Fibroblast of mammary gland (primary cell): ENCODE measurements at regions not wholly inside any gene's neighbourhood (a gene's known extent, or its start where the extent isn't known, plus 50 kb on each side); places are given as distances from the start of the nearest gene placed in this dataset.

Source experiments
- DNase-seq: peaks from one replicate; pipeline ENCODE4 v3.0.0-alpha.2; 2010; ENCODE audit warnings: low read depth
- H3K4me3 ChIP-seq: 2 replicates; pipeline ENCODE4 v1.5.1; 2011; ENCODE audit warnings: low read depth, mild to moderate bottlenecking, low read length, moderate library complexity; ENCODE audit not compliant: control insufficient read depth
- TF ChIP-seq, protein P1 (sequence below): conservative IDR thresholded peaks from 2 replicates; pipeline ENCODE4 v1.5.1; 2011; ENCODE audit warnings: low read depth, low read length, inconsistent platforms; ENCODE audit not compliant: control insufficient read depth, insufficient read depth

DNA sequence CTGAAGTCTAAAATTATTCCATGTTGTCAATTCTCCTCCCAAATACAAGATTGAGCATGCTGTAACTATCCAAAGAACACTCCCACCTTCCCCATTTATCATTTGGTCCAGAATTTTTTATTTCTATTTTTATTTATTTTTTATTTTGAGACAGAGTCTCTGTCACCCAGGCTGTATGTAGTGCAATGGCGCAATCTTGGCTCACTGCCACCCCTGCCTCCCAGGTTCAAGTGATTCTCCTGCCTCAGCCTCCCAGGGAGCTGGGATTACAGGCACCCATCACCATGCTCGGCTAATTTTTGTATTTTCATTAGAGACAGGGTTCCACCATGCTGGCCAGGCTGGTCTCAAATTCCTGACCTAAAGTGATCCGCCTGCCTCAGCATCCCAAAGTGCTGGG lies 306.8 kb downstream of the KLF12 start:
- no peak overlapping the region for H3K4me3 ChIP-seq
- no peak for DNase-seq
- TF ChIP-seq, protein P1, sequence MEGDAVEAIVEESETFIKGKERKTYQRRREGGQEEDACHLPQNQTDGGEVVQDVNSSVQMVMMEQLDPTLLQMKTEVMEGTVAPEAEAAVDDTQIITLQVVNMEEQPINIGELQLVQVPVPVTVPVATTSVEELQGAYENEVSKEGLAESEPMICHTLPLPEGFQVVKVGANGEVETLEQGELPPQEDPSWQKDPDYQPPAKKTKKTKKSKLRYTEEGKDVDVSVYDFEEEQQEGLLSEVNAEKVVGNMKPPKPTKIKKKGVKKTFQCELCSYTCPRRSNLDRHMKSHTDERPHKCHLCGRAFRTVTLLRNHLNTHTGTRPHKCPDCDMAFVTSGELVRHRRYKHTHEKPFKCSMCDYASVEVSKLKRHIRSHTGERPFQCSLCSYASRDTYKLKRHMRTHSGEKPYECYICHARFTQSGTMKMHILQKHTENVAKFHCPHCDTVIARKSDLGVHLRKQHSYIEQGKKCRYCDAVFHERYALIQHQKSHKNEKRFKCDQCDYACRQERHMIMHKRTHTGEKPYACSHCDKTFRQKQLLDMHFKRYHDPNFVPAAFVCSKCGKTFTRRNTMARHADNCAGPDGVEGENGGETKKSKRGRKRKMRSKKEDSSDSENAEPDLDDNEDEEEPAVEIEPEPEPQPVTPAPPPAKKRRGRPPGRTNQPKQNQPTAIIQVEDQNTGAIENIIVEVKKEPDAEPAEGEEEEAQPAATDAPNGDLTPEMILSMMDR = no peak

DNA sequence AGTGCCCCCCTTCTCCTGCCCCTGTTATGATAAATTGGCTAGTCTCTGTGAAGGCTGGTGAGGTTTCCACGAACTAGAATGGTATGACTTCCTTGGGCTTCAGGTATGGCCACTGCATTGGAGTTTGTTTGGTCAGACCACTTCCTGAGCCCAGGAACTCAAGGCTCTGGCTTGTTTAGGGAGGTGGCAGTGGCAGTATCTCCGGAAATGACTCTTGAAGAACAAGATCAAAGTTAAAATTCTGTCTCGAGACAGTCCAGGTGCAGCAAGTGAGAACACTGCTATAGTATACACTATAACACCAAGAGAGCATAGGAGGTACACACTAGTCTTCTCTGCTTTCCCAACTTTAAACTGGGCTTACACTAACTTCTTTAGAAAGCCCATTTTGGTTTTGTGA lies 309.1 kb downstream of the KLF12 start:
- TF ChIP-seq, protein P1 = no peak
- no peak overlapping the region for H3K4me3 ChIP-seq
- DNase-seq = no peak

DNA sequence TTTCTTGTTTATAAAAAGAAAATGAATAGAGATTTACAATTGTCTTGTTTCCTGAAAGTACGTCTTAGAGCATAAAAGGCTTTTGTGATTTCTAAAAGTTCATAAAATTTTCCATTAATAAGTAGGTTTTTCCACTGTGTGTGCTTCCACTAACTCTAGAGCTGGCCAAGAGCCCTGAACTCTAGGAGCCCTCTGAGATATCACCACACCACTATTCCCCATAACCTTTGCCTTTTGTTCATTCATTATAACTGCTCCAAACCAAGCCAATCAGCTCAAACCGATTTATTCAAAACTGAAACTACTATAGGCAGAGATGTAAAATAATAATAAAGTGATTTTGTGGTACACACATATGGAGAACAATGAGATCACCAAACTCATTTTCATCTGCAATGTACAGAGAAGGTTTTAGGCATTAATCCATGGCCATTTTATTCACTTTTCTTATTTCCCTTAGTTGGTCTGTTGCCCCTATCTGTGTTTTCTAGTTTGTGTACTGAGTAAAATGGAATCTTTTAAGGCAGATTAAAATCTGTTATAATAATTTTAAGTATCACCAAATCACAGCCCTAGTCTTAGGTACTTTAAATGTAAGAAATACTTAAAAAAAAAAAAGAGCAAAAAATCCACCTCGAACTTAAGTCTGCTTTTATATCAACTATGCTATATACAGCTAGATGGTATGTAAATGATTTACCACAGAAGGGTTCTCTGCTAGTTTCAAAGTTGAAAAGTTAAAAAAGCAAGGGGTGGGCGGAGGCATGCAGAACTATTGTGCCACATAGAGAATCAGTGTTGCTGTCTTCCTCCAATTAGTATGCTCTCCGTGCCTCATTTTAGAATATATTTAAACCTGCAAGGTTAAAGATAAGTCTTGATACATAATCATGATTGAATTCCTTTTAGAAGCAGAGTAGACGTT lies 311.3 kb downstream of the KLF12 start:
- H3K4me3 ChIP-seq = no peak overlapping the region
- TF ChIP-seq, protein P1 = no peak
- DNase-seq = no peak

DNA sequence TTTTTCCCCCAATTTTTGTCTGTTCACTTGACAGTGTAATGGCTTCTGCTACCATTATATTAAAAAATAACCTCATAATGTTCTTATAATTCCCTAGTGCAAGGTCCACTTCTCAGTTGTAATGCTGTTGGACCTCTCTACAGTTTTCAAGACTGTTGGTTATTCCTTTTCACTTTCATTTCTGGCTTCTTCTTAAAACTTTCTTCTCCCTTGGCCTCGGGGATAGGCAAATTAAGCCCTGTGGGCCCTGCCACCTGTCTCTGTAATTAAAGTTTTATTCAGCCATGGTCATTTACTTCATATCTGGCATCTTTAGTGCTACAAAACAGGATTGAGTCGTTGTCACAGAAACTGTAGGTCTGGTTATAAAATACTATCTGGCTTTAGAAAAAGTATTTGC lies 313.5 kb downstream of the KLF12 start:
- TF ChIP-seq, protein P1 = no peak
- no peak for DNase-seq
- H3K4me3 ChIP-seq = no peak overlapping the region

DNA sequence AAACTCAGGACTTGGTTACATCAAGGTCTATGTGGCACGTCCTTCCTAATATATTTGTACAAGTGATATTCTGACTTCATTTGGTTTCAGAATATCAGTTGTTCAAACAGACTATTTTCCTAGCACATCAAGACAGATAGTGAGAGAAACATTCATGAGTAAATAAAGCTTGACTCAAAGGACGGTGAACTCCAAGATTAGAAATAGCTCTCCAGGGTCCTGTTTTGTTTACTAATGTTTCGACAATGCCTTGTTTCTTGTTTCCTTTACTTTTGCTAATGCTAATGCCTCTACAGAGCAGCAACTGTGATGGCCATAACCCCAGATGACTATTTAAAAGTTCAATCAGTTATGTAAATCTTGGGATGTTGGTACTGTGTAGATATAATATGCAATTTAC lies 313.9 kb downstream of the KLF12 start:
- no peak overlapping the region for H3K4me3 ChIP-seq
- DNase-seq = no peak
- TF ChIP-seq, protein P1 = no peak

DNA sequence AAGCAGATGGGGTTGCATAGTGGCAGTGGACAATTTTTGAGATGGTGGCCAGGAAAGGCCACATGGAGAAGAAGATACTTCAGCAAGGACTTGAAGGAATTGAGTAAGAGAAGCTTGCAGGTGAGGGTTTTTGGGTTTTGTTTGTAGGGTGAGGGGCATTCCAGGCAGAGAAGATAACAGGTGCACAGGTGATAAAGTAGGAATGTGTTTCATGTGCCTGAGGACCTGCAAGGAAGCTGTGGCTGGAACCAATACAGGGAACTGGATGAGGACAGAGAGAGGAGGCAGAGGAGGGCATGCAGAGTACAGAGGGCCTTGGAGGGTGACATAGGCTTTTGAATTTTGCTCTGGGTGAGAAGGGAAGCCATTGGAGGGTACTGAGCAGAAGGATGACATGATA lies 314.5 kb downstream of the KLF12 start:
- TF ChIP-seq, protein P1 = no peak
- no peak overlapping the region for H3K4me3 ChIP-seq
- DNase-seq = no peak
